GM23338 (cell line): ENCODE measurements at regions not wholly inside any gene's neighbourhood (a gene's known extent, or its start where the extent isn't known, plus 50 kb on each side); places are given as distances from the start of the nearest gene placed in this dataset.

ENCODE experiments used
- CTCF ChIP-seq, 2 experiments: fragments of 200-600 bp in 1 of 2; sonication (generic) in 1 of 2; conservative IDR thresholded peaks; 2 replicates each; pipeline versions ENCODE4 v1.5.1 to v1.6.1; 2016 to 2017; ENCODE audit warnings: antibody characterized with exemption in 2 of 2, low read depth in 2 of 2, mild to moderate bottlenecking in 2 of 2, moderate library complexity in 1 of 2
- ETS1 ChIP-seq: IDR thresholded peaks from 2 replicates; pipeline ENCODE4 v1.6.1; 2016; ENCODE audit warnings: antibody characterized with exemption
- EZH2 ChIP-seq: fragments of 200-600 bp; sonication (generic); IDR thresholded peaks from one replicate; pipeline ENCODE4 v1.8.0; 2017; ENCODE audit warnings: antibody characterized with exemption, mild to moderate bottlenecking, low read depth; ENCODE audit not compliant: unreplicated experiment
- EZH2phosphoT487 ChIP-seq: fragments of 200-600 bp; sonication (generic); IDR thresholded peaks from one replicate; pipeline ENCODE4 v1.8.1; 2018; ENCODE audit warnings: antibody characterized with exemption; ENCODE audit not compliant: unreplicated experiment
- JUNB ChIP-seq: IDR thresholded peaks from one replicate; pipeline ENCODE4 v1.6.1; 2016; ENCODE audit warnings: antibody characterized with exemption; ENCODE audit not compliant: unreplicated experiment
- POLR2AphosphoS5 ChIP-seq: IDR thresholded peaks from 2 replicates; pipeline ENCODE4 v1.6.1; 2016; ENCODE audit warnings: antibody characterized with exemption, low read depth
- REST ChIP-seq: IDR thresholded peaks from one replicate; pipeline ENCODE4 v1.6.1; 2018; ENCODE audit warnings: antibody characterized with exemption; ENCODE audit not compliant: unreplicated experiment
- STAT1 ChIP-seq: IDR thresholded peaks from one replicate; pipeline ENCODE4 v1.6.1; 2016; ENCODE audit warnings: antibody characterized with exemption; ENCODE audit not compliant: unreplicated experiment
- ZNF114 ChIP-seq: fragments of 250-450 bp; sonication (Bioruptor Pico); IDR thresholded peaks from 2 replicates; pipeline ENCODE4 v1.5.0; 2020; ENCODE audit warnings: mild to moderate bottlenecking, moderate library complexity
- ZNF331 ChIP-seq: fragments of 250-450 bp; sonication (Bioruptor Pico); IDR thresholded peaks from 2 replicates; pipeline ENCODE4 v1.5.0; 2020; ENCODE audit warnings: low read depth, mild to moderate bottlenecking, moderate library complexity

- no peak for TF ChIP-seq EZH2
- TF ChIP-seq CTCF (conservative IDR thresholded peaks at IDR 0.05; ENCODE audit: low read depth in 2 of 2) = no peak
- TF ChIP-seq REST = no peak
- TF ChIP-seq EZH2phosphoT487 = no peak
- no peak for TF ChIP-seq POLR2AphosphoS5
- no peak for TF ChIP-seq ZNF331 (CRISPR knock-in tag)
- no peak for TF ChIP-seq ZNF114 (CRISPR knock-in tag)
- TF ChIP-seq STAT1 = no peak
- TF ChIP-seq JUNB = no peak
- TF ChIP-seq ETS1 = no peak
These were observed 130.1 kb downstream of the EDEM1 start for GRCh38 chr3:5317557-5317956.
